ENCODE measurements at regions not wholly inside any gene's neighbourhood (a gene's known extent, or its start where the extent isn't known, plus 50 kb on each side); places are given as distances from the start of the nearest gene placed in this dataset.

- H3K9me3 Mint-ChIP-seq (ENCODE audit: low read depth) = no peaks in the 10 kb centered on the region
- DNase-seq (ENCODE audit: low spot score) = no peak
- no peak for TF ChIP-seq CTCF (IDR thresholded peaks at IDR 0.05)
These were observed 57.9 kb downstream of the DNAJB9 start for GRCh38 chr7:108627476-108628051.

GRCh38 chr7:108628678-108629077, 59.0 kb downstream of the DNAJB9 start:
- H3K27me3 Mint-ChIP-seq (ENCODE audit: low read depth) = peaks cover 22% of the 10 kb centered on the region
- no peaks in the 10 kb centered on the region for H3K9me3 Mint-ChIP-seq (ENCODE audit: low read depth)
- no peaks in the 10 kb centered on the region for H3K4me1 Mint-ChIP-seq (ENCODE audit: low read depth)
- H3K4me3 Mint-ChIP-seq (ENCODE audit: unreplicated experiment) = no peak overlapping the region
- TF ChIP-seq CTCF (IDR thresholded peaks at IDR 0.05) = no peak
- no peak overlapping the region for H3K27ac Mint-ChIP-seq (ENCODE audit: unreplicated experiment)
- H3K36me3 Mint-ChIP-seq (ENCODE audit: low read depth) = no peaks in the 10 kb centered on the region
- no peak for DNase-seq (ENCODE audit: low spot score)

More at GRCh38 chr7:108627476-108628051, 57.9 kb downstream of the DNAJB9 start:
- H3K27me3 Mint-ChIP-seq (ENCODE audit: low read depth) = peaks cover 19% of the 10 kb centered on the region
- H3K27ac Mint-ChIP-seq (ENCODE audit: unreplicated experiment) = no peak overlapping the region
- H3K4me1 Mint-ChIP-seq (ENCODE audit: low read depth) = no peaks in the 10 kb centered on the region
- no peaks in the 10 kb centered on the region for H3K36me3 Mint-ChIP-seq (ENCODE audit: low read depth)
- no peak overlapping the region for H3K4me3 Mint-ChIP-seq (ENCODE audit: unreplicated experiment)

- TF ChIP-seq CTCF (IDR thresholded peaks at IDR 0.05) = no peak
- Mint-ChIP-seq H3K27ac (ENCODE audit: unreplicated experiment) (no peak overlapping the region), H3K4me1 (ENCODE audit: low read depth) (no peaks in the 10 kb centered on the region), H3K27me3 (ENCODE audit: low read depth) (peaks cover 15% of the 10 kb centered on the region), H3K36me3 (ENCODE audit: low read depth) (no peaks in the 10 kb centered on the region), H3K9me3 (ENCODE audit: low read depth) (no peaks in the 10 kb centered on the region), H3K4me3 (ENCODE audit: unreplicated experiment) (no peak overlapping the region)
- no peak for DNase-seq (ENCODE audit: low spot score)
These were observed 60.2 kb downstream of the DNAJB9 start for GRCh38 chr7:108629651-108630400.

- no peak for TF ChIP-seq CTCF (IDR thresholded peaks at IDR 0.05)
- no peaks in the 10 kb centered on the region for H3K9me3 Mint-ChIP-seq (ENCODE audit: low read depth)
- H3K4me3 Mint-ChIP-seq (ENCODE audit: unreplicated experiment) = no peak overlapping the region
- H3K36me3 Mint-ChIP-seq (ENCODE audit: low read depth) = no peaks in the 10 kb centered on the region
- no peak for DNase-seq (ENCODE audit: low spot score)
- peaks cover 19% of the 10 kb centered on the region for H3K27me3 Mint-ChIP-seq (ENCODE audit: low read depth)
- no peak overlapping the region for H3K27ac Mint-ChIP-seq (ENCODE audit: unreplicated experiment)
- no peaks in the 10 kb centered on the region for H3K4me1 Mint-ChIP-seq (ENCODE audit: low read depth)
These were observed 64.4 kb downstream of the DNAJB9 start for GRCh38 chr7:108634036-108634435.

GRCh38 chr7:108634535-108634934, 64.9 kb downstream of the DNAJB9 start:
- H3K27ac Mint-ChIP-seq (ENCODE audit: unreplicated experiment) = no peak overlapping the region
- no peaks in the 10 kb centered on the region for H3K36me3 Mint-ChIP-seq (ENCODE audit: low read depth)
- no peaks in the 10 kb centered on the region for H3K9me3 Mint-ChIP-seq (ENCODE audit: low read depth)
- no peak for DNase-seq (ENCODE audit: low spot score)
- H3K27me3 Mint-ChIP-seq (ENCODE audit: low read depth) = peaks cover 19% of the 10 kb centered on the region
- H3K4me3 Mint-ChIP-seq (ENCODE audit: unreplicated experiment) = no peak overlapping the region
- no peak for TF ChIP-seq CTCF (IDR thresholded peaks at IDR 0.05)
- H3K4me1 Mint-ChIP-seq (ENCODE audit: low read depth) = no peaks in the 10 kb centered on the region

All from chondrocyte (in vitro differentiated cells).